Right renal cortex interstitium (tissue), 3 donors: ENCODE measurements at regions not wholly inside any gene's neighbourhood (a gene's known extent, or its start where the extent isn't known, plus 50 kb on each side); places are given as distances from the start of the nearest gene placed in this dataset.
"Not testable (repeated sequence)": the region's sequence is repeated elsewhere in the genome, so short reads cannot be mapped to it uniquely, and the experiment has no call there.

Source experiments
- DNase-seq, 3 donors: peaks; one replicate each; pipeline ENCODE4 v3.0.0-alpha.2; 2013; ENCODE audit warnings: low read depth in 3 of 3, low spot score in 2 of 3

GRCh38 chr14:71384007-71384845, 477.0 kb downstream of the PCNX1 start:
- DNase-seq, result no peak

- DNase-seq, result no peak
Observed at GRCh38 chr14:71387753-71388152, 480.5 kb downstream of the PCNX1 start.

- DNase-seq, result no peak
Observed at GRCh38 chr14:71388336-71388735, 481.1 kb downstream of the PCNX1 start.

- no peak for DNase-seq
Observed at GRCh38 chr14:71388862-71389261, 481.6 kb downstream of the PCNX1 start.

GRCh38 chr14:71394386-71394785, 487.1 kb downstream of the PCNX1 start:
- no peak for DNase-seq

GRCh38 chr14:71395151-71395604, 487.9 kb downstream of the PCNX1 start:
- no peak for DNase-seq

- DNase-seq, result no peak
Observed at GRCh38 chr14:71395636-71396035, 488.4 kb downstream of the PCNX1 start.

GRCh38 chr14:71396050-71396677, 488.9 kb downstream of the PCNX1 start:
- DNase-seq, result no peak

GRCh38 chr14:71397371-71397770, 490.1 kb downstream of the PCNX1 start:
- no peak for DNase-seq

GRCh38 chr14:71398450-71398849, 491.2 kb downstream of the PCNX1 start:
- no peak for DNase-seq

GRCh38 chr14:71399057-71399487, 491.8 kb downstream of the PCNX1 start:
- no peak for DNase-seq

GRCh38 chr14:71400871-71401321, 493.6 kb downstream of the PCNX1 start:
- DNase-seq, result no peak

- DNase-seq, result not testable (repeated sequence)
Observed at GRCh38 chr14:71402415-71402814, 495.2 kb downstream of the PCNX1 start.

GRCh38 chr14:71403656-71404055, 496.4 kb downstream of the PCNX1 start:
- DNase-seq, result no peak

GRCh38 chr14:71405676-71406075, 498.4 kb downstream of the PCNX1 start:
- no peak for DNase-seq

GRCh38 chr14:71408362-71409030, 501.2 kb downstream of the PCNX1 start:
- DNase-seq, result no peak

- DNase-seq, result no peak
Observed at GRCh38 chr14:71410578-71411284, 503.5 kb downstream of the PCNX1 start.

- DNase-seq, result no peak
Observed at GRCh38 chr14:71411285-71411595, 504.0 kb downstream of the PCNX1 start.

GRCh38 chr14:71411738-71412137, 504.5 kb downstream of the PCNX1 start:
- no peak for DNase-seq

GRCh38 chr14:71414631-71415403, 507.6 kb downstream of the PCNX1 start:
- DNase-seq, result no peak
